ENCODE measurements at regions not wholly inside any gene's neighbourhood (a gene's known extent, or its start where the extent isn't known, plus 50 kb on each side); places are given as distances from the start of the nearest gene placed in this dataset.

GRCh38 chr3:96083610-96084009 is 730.8 kb upstream of the EPHA6 start:
- H3K9me3 ChIP-seq (ENCODE audit: insufficient read depth, low read length) = no peaks in the 10 kb centered on the region; the same call in 1 of the 2 replicates
- no peaks in the 10 kb centered on the region for H3K4me1 ChIP-seq (ENCODE audit: insufficient read depth, insufficient read length)
- H3K36me3 ChIP-seq (ENCODE audit: insufficient read depth, insufficient read length, low read length) = no peaks in the 10 kb centered on the region
- no peak for TF ChIP-seq YY1 (IDR thresholded peaks at IDR 0.05; ENCODE audit: insufficient read depth, insufficient read length)
- DNase-seq (ENCODE audit: low read depth, low spot score) = no peak
- no peak overlapping the region for H3K9ac ChIP-seq (ENCODE audit: insufficient read length, low read depth)
- no peak overlapping the region for H3K4me3 ChIP-seq (ENCODE audit: insufficient read length, low read depth)
- no peaks in the 10 kb centered on the region for H3K27me3 ChIP-seq (ENCODE audit: insufficient read depth, insufficient read length)

- no peak for DNase-seq (ENCODE audit: low read depth, low spot score)
- TF ChIP-seq SUZ12 (IDR thresholded peaks at IDR 0.05; ENCODE audit: extremely low read depth, insufficient read depth, insufficient read length) (no peak), YY1 (IDR thresholded peaks at IDR 0.05; ENCODE audit: insufficient read depth, insufficient read length) (no peak), ZNF274 (IDR thresholded peaks at IDR 0.05; ENCODE audit: low read depth, low read length) (no peak)
These were observed 728.4 kb upstream of the EPHA6 start for GRCh38 chr3:96086018-96086417.

GRCh38 chr3:96101006-96101560 is 713.3 kb upstream of the EPHA6 start:
- no peaks in the 10 kb centered on the region for H3K4me1 ChIP-seq (ENCODE audit: insufficient read depth, insufficient read length)
- no peaks in the 10 kb centered on the region for H3K36me3 ChIP-seq (ENCODE audit: insufficient read depth, insufficient read length, low read length)
- no peaks in the 10 kb centered on the region for H3K9me3 ChIP-seq (ENCODE audit: insufficient read depth, low read length)
- TF ChIP-seq SUZ12 (IDR thresholded peaks at IDR 0.05; ENCODE audit: extremely low read depth, insufficient read depth, insufficient read length) = no peak
- TF ChIP-seq ZNF274 (IDR thresholded peaks at IDR 0.05; ENCODE audit: low read depth, low read length) = no peak
- no peak for TF ChIP-seq YY1 (IDR thresholded peaks at IDR 0.05; ENCODE audit: insufficient read depth, insufficient read length)
- no peaks in the 10 kb centered on the region for H3K27me3 ChIP-seq (ENCODE audit: insufficient read depth, insufficient read length)
- H3K4me3 ChIP-seq (ENCODE audit: insufficient read length, low read depth) = no peak overlapping the region
- H3K9ac ChIP-seq (ENCODE audit: insufficient read length, low read depth) = no peak overlapping the region
- no peak for DNase-seq (ENCODE audit: low read depth, low spot score)

More at GRCh38 chr3:96086018-96086417, 728.4 kb upstream of the EPHA6 start:
- no peaks in the 10 kb centered on the region for H3K36me3 ChIP-seq (ENCODE audit: insufficient read depth, insufficient read length, low read length)
- H3K27me3 ChIP-seq (ENCODE audit: insufficient read depth, insufficient read length) = no peaks in the 10 kb centered on the region
- no peaks in the 10 kb centered on the region for H3K4me1 ChIP-seq (ENCODE audit: insufficient read depth, insufficient read length)
- H3K9ac ChIP-seq (ENCODE audit: insufficient read length, low read depth) = no peak overlapping the region
- no peak overlapping the region for H3K4me3 ChIP-seq (ENCODE audit: insufficient read length, low read depth)
- H3K9me3 ChIP-seq (ENCODE audit: insufficient read depth, low read length) = no peaks in the 10 kb centered on the region; the same call in 1 of the 2 replicates

- Histone ChIP-seq H3K4me3 (ENCODE audit: insufficient read length, low read depth) (no peak overlapping the region), H3K36me3 (ENCODE audit: insufficient read depth, insufficient read length, low read length) (no peaks in the 10 kb centered on the region), H3K27me3 (ENCODE audit: insufficient read depth, insufficient read length) (no peaks in the 10 kb centered on the region), H3K4me1 (ENCODE audit: insufficient read depth, insufficient read length) (no peaks in the 10 kb centered on the region), H3K9ac (ENCODE audit: insufficient read length, low read depth) (no peak overlapping the region), H3K9me3 (ENCODE audit: insufficient read depth, low read length) (no peaks in the 10 kb centered on the region)
- DNase-seq (ENCODE audit: low read depth, low spot score) = no peak
- TF ChIP-seq SUZ12 (IDR thresholded peaks at IDR 0.05; ENCODE audit: extremely low read depth, insufficient read depth, insufficient read length) (no peak), ZNF274 (IDR thresholded peaks at IDR 0.05; ENCODE audit: low read depth, low read length) (no peak), YY1 (IDR thresholded peaks at IDR 0.05; ENCODE audit: insufficient read depth, insufficient read length) (no peak)
These were observed 707.7 kb upstream of the EPHA6 start for GRCh38 chr3:96106701-96107100.
